ENCODE measurements at regions not wholly inside any gene's neighbourhood (a gene's known extent, or its start where the extent isn't known, plus 50 kb on each side); places are given as distances from the start of the nearest gene placed in this dataset.

GRCh38 chr2:81991282-81991681, 1686.7 kb upstream of the LRRTM1 start:
- DNase-seq (ENCODE audit: low read depth), result no peak
- Histone ChIP-seq H3K4me3 (ENCODE audit: low read length) (no peak overlapping the region), H3K36me3 (ENCODE audit: control insufficient read depth, insufficient read depth, low read length, severe bottlenecking) (no peaks in the 10 kb centered on the region), H3K9me3 (ENCODE audit: control insufficient read depth, low read length) (peaks cover 8% of the 10 kb centered on the region), H3K9ac (ENCODE audit: low read length) (no peak overlapping the region), H3K4me1 (ENCODE audit: control insufficient read depth, insufficient read depth, low read length) (no peaks in the 10 kb centered on the region), H3K27me3 (replicated peaks; ENCODE audit: control insufficient read depth, insufficient read depth, low read length) (no peaks in the 10 kb centered on the region)

- Histone ChIP-seq H3K27me3 (replicated peaks; ENCODE audit: control insufficient read depth, insufficient read depth, low read length) (no peaks in the 10 kb centered on the region), H3K4me1 (ENCODE audit: control insufficient read depth, insufficient read depth, low read length) (no peaks in the 10 kb centered on the region), H3K9me3 (ENCODE audit: control insufficient read depth, low read length) (peaks cover 8% of the 10 kb centered on the region), H3K36me3 (ENCODE audit: control insufficient read depth, insufficient read depth, low read length, severe bottlenecking) (no peaks in the 10 kb centered on the region), H3K9ac (ENCODE audit: low read length) (no peak overlapping the region), H3K4me3 (ENCODE audit: low read length) (no peak overlapping the region)
- no peak for DNase-seq (ENCODE audit: low read depth)
These were observed 1682.8 kb upstream of the LRRTM1 start for GRCh38 chr2:81987370-81987769.

- H3K9ac ChIP-seq (ENCODE audit: low read length), result no peak overlapping the region
- no peaks in the 10 kb centered on the region for H3K27me3 ChIP-seq (replicated peaks; ENCODE audit: control insufficient read depth, insufficient read depth, low read length)
- H3K4me3 ChIP-seq (ENCODE audit: low read length), result no peak overlapping the region
- no peak for DNase-seq (ENCODE audit: low read depth)
- no peaks in the 10 kb centered on the region for H3K9me3 ChIP-seq (ENCODE audit: control insufficient read depth, low read length)
- no peaks in the 10 kb centered on the region for H3K36me3 ChIP-seq (ENCODE audit: control insufficient read depth, insufficient read depth, low read length, severe bottlenecking)
- no peaks in the 10 kb centered on the region for H3K4me1 ChIP-seq (ENCODE audit: control insufficient read depth, insufficient read depth, low read length)
These were observed 1680.6 kb upstream of the LRRTM1 start for GRCh38 chr2:81984969-81985637.

- no peak for DNase-seq (ENCODE audit: low read depth)
- H3K4me1 ChIP-seq (ENCODE audit: control insufficient read depth, insufficient read depth, low read length), result no peaks in the 10 kb centered on the region
- H3K27me3 ChIP-seq (replicated peaks; ENCODE audit: control insufficient read depth, insufficient read depth, low read length), result no peaks in the 10 kb centered on the region
- no peak overlapping the region for H3K9ac ChIP-seq (ENCODE audit: low read length)
- H3K36me3 ChIP-seq (ENCODE audit: control insufficient read depth, insufficient read depth, low read length, severe bottlenecking), result no peaks in the 10 kb centered on the region
- H3K9me3 ChIP-seq (ENCODE audit: control insufficient read depth, low read length), result peaks cover 2% of the 10 kb centered on the region
- H3K4me3 ChIP-seq (ENCODE audit: low read length), result no peak overlapping the region
These were observed 1677.0 kb upstream of the LRRTM1 start for GRCh38 chr2:81981585-81981984.

GRCh38 chr2:81979086-81979485, 1674.5 kb upstream of the LRRTM1 start:
- H3K4me1 ChIP-seq (ENCODE audit: control insufficient read depth, insufficient read depth, low read length), result no peaks in the 10 kb centered on the region
- H3K9ac ChIP-seq (ENCODE audit: low read length), result no peak overlapping the region
- H3K9me3 ChIP-seq (ENCODE audit: control insufficient read depth, low read length), result peaks cover 2% of the 10 kb centered on the region
- no peaks in the 10 kb centered on the region for H3K36me3 ChIP-seq (ENCODE audit: control insufficient read depth, insufficient read depth, low read length, severe bottlenecking)
- H3K27me3 ChIP-seq (replicated peaks; ENCODE audit: control insufficient read depth, insufficient read depth, low read length), result no peaks in the 10 kb centered on the region
- no peak overlapping the region for H3K4me3 ChIP-seq (ENCODE audit: low read length)
- DNase-seq (ENCODE audit: low read depth), result no peak

- peaks cover 2% of the 10 kb centered on the region for H3K9me3 ChIP-seq (ENCODE audit: control insufficient read depth, low read length)
- H3K4me3 ChIP-seq (ENCODE audit: low read length), result no peak overlapping the region
- no peak for DNase-seq (ENCODE audit: low read depth)
- no peaks in the 10 kb centered on the region for H3K4me1 ChIP-seq (ENCODE audit: control insufficient read depth, insufficient read depth, low read length)
- H3K9ac ChIP-seq (ENCODE audit: low read length), result no peak overlapping the region
- no peaks in the 10 kb centered on the region for H3K36me3 ChIP-seq (ENCODE audit: control insufficient read depth, insufficient read depth, low read length, severe bottlenecking)
- H3K27me3 ChIP-seq (replicated peaks; ENCODE audit: control insufficient read depth, insufficient read depth, low read length), result no peaks in the 10 kb centered on the region
These were observed 1672.4 kb upstream of the LRRTM1 start for GRCh38 chr2:81976998-81977397.

GRCh38 chr2:81974216-81974615, 1669.7 kb upstream of the LRRTM1 start:
- peaks cover 2% of the 10 kb centered on the region for H3K9me3 ChIP-seq (ENCODE audit: control insufficient read depth, low read length)
- no peak for DNase-seq (ENCODE audit: low read depth)
- no peak overlapping the region for H3K9ac ChIP-seq (ENCODE audit: low read length)
- H3K4me3 ChIP-seq (ENCODE audit: low read length), result no peak overlapping the region
- no peaks in the 10 kb centered on the region for H3K36me3 ChIP-seq (ENCODE audit: control insufficient read depth, insufficient read depth, low read length, severe bottlenecking)
- H3K4me1 ChIP-seq (ENCODE audit: control insufficient read depth, insufficient read depth, low read length), result no peaks in the 10 kb centered on the region
- H3K27me3 ChIP-seq (replicated peaks; ENCODE audit: control insufficient read depth, insufficient read depth, low read length), result no peaks in the 10 kb centered on the region

GRCh38 chr2:81942876-81943275, 1638.3 kb upstream of the LRRTM1 start:
- H3K9me3 ChIP-seq (ENCODE audit: control insufficient read depth, low read length), result no peaks in the 10 kb centered on the region
- DNase-seq (ENCODE audit: low read depth), result no peak
- no peak overlapping the region for H3K4me3 ChIP-seq (ENCODE audit: low read length)
- H3K4me1 ChIP-seq (ENCODE audit: control insufficient read depth, insufficient read depth, low read length), result no peaks in the 10 kb centered on the region
- no peak overlapping the region for H3K9ac ChIP-seq (ENCODE audit: low read length)
- no peaks in the 10 kb centered on the region for H3K27me3 ChIP-seq (replicated peaks; ENCODE audit: control insufficient read depth, insufficient read depth, low read length)
- H3K36me3 ChIP-seq (ENCODE audit: control insufficient read depth, insufficient read depth, low read length, severe bottlenecking), result no peaks in the 10 kb centered on the region

GRCh38 chr2:81942136-81942680, 1637.7 kb upstream of the LRRTM1 start:
- DNase-seq (ENCODE audit: low read depth), result no peak
- Histone ChIP-seq H3K4me3 (ENCODE audit: low read length) (no peak overlapping the region), H3K36me3 (ENCODE audit: control insufficient read depth, insufficient read depth, low read length, severe bottlenecking) (no peaks in the 10 kb centered on the region), H3K9ac (ENCODE audit: low read length) (no peak overlapping the region), H3K4me1 (ENCODE audit: control insufficient read depth, insufficient read depth, low read length) (no peaks in the 10 kb centered on the region), H3K27me3 (replicated peaks; ENCODE audit: control insufficient read depth, insufficient read depth, low read length) (no peaks in the 10 kb centered on the region), H3K9me3 (ENCODE audit: control insufficient read depth, low read length) (no peaks in the 10 kb centered on the region)

GRCh38 chr2:81940266-81940955, 1635.9 kb upstream of the LRRTM1 start:
- no peaks in the 10 kb centered on the region for H3K36me3 ChIP-seq (ENCODE audit: control insufficient read depth, insufficient read depth, low read length, severe bottlenecking)
- H3K4me1 ChIP-seq (ENCODE audit: control insufficient read depth, insufficient read depth, low read length), result no peaks in the 10 kb centered on the region
- H3K9me3 ChIP-seq (ENCODE audit: control insufficient read depth, low read length), result no peaks in the 10 kb centered on the region
- no peak for DNase-seq (ENCODE audit: low read depth)
- no peaks in the 10 kb centered on the region for H3K27me3 ChIP-seq (replicated peaks; ENCODE audit: control insufficient read depth, insufficient read depth, low read length)
- no peak overlapping the region for H3K9ac ChIP-seq (ENCODE audit: low read length)
- no peak overlapping the region for H3K4me3 ChIP-seq (ENCODE audit: low read length)

GRCh38 chr2:81937944-81938343, 1633.4 kb upstream of the LRRTM1 start:
- no peaks in the 10 kb centered on the region for H3K9me3 ChIP-seq (ENCODE audit: control insufficient read depth, low read length)
- H3K36me3 ChIP-seq (ENCODE audit: control insufficient read depth, insufficient read depth, low read length, severe bottlenecking), result no peaks in the 10 kb centered on the region
- no peak overlapping the region for H3K4me3 ChIP-seq (ENCODE audit: low read length)
- H3K27me3 ChIP-seq (replicated peaks; ENCODE audit: control insufficient read depth, insufficient read depth, low read length), result no peaks in the 10 kb centered on the region
- no peaks in the 10 kb centered on the region for H3K4me1 ChIP-seq (ENCODE audit: control insufficient read depth, insufficient read depth, low read length)
- DNase-seq (ENCODE audit: low read depth), result no peak
- no peak overlapping the region for H3K9ac ChIP-seq (ENCODE audit: low read length)
